Left forelimb (tissue), 1 donor: ENCODE measurements at regions not wholly inside any gene's neighbourhood (a gene's known extent, or its start where the extent isn't known, plus 50 kb on each side); places are given as distances from the start of the nearest gene placed in this dataset.

Source experiments
- DNase-seq: peaks from one replicate; pipeline ENCODE4 v3.0.0-alpha.2; 2018; ENCODE audit warnings: low spot score

GRCh38 chr2:151197184-151198108 is 64.2 kb downstream of the RBM43 start:
- no peak for DNase-seq

- DNase-seq = no peak
These were observed 68.1 kb downstream of the RBM43 start for GRCh38 chr2:151193576-151193975.

- DNase-seq = no peak
These were observed 69.0 kb downstream of the RBM43 start for GRCh38 chr2:151192681-151193080.

- no peak for DNase-seq
These were observed 70.7 kb downstream of the RBM43 start for GRCh38 chr2:151191001-151191400.

- DNase-seq = no peak
These were observed 72.5 kb downstream of the RBM43 start for GRCh38 chr2:151189125-151189524.

GRCh38 chr2:151186011-151186410 is 75.7 kb downstream of the RBM43 start:
- DNase-seq = no peak

- no peak for DNase-seq
These were observed 78.5 kb downstream of the RBM43 start for GRCh38 chr2:151182899-151183809.

- no peak for DNase-seq
These were observed 79.3 kb downstream of the RBM43 start for GRCh38 chr2:151182396-151182795.

- DNase-seq = no peak
These were observed 80.1 kb downstream of the RBM43 start for GRCh38 chr2:151181524-151181923.

GRCh38 chr2:151180123-151180522 is 81.5 kb downstream of the RBM43 start:
- DNase-seq = no peak

- no peak for DNase-seq
These were observed 83.5 kb downstream of the RBM43 start for GRCh38 chr2:151178207-151178606.

GRCh38 chr2:151177756-151178155 is 83.9 kb downstream of the RBM43 start:
- no peak for DNase-seq

GRCh38 chr2:151176661-151177060 is 85.0 kb downstream of the RBM43 start:
- no peak for DNase-seq

GRCh38 chr2:151175864-151176263 is 85.8 kb downstream of the RBM43 start:
- DNase-seq = no peak

GRCh38 chr2:151174127-151174526 is 87.5 kb downstream of the RBM43 start:
- DNase-seq = no peak

- DNase-seq = no peak
These were observed 90.5 kb downstream of the RBM43 start for GRCh38 chr2:151171186-151171585.

- DNase-seq = no peak
These were observed 95.3 kb downstream of the RBM43 start for GRCh38 chr2:151166410-151166809.

GRCh38 chr2:151165105-151165684 is 96.5 kb downstream of the RBM43 start:
- no peak for DNase-seq

GRCh38 chr2:151161821-151162551 is 99.7 kb downstream of the RBM43 start:
- no peak for DNase-seq

GRCh38 chr2:151159109-151159662 is 102.5 kb downstream of the RBM43 start:
- DNase-seq = no peak

- DNase-seq = no peak
These were observed 104.5 kb downstream of the RBM43 start for GRCh38 chr2:151157000-151157735.
